HG03354 (cell line): ENCODE measurements at regions not wholly inside any gene's neighbourhood (a gene's known extent, or its start where the extent isn't known, plus 50 kb on each side); places are given as distances from the start of the nearest gene placed in this dataset.
"Not testable (repeated sequence)": the region's sequence is repeated elsewhere in the genome, so short reads cannot be mapped to it uniquely, and the experiment has no call there.

Source experiments
- ATAC-seq: cut with Tn5 transposase; IDR thresholded peaks from one replicate; pipeline ENCODE4 v1.9.1; 2021; ENCODE audit warnings: mild to moderate bottlenecking; ENCODE audit not compliant: unreplicated experiment, poor library complexity, severe bottlenecking

DNA sequence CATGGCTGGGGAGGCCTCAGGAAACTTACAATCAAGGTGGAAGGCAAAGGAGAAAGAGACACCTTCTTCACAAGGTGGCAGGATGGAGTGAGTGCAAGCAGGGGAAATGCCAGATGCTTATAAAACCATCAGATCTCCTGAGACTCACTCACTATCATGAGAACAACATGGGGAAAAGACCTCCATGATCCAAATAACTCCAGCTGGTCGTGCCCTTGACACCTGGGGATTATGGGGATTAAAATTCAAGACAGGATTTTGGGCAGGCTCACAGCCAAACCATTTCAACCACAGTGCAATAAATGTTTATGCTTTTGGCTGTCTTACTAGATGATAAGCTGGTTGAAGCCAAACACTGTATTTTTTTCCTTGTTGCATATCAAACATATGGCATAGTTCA lies 1112.4 kb downstream of the STIM2 start:
- no peak for ATAC-seq

DNA sequence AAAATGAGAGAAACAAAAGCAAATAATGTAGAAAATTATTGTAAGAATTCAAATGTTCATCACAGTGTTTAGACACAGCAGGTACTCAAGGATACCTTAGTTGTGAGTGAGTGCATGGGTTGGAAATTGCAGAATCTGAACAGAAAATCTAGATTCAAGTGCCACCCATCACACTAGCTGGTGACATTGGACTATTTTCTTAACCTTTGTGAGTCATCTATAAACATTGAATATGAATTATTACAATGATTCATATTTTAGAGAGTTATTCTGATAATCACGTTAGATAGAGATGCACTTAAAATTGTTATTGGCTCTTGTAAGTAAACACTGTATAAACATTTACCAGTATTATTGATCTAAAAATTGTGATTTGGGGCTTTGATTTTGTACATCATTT lies 1113.1 kb downstream of the STIM2 start:
- ATAC-seq, result no peak

DNA sequence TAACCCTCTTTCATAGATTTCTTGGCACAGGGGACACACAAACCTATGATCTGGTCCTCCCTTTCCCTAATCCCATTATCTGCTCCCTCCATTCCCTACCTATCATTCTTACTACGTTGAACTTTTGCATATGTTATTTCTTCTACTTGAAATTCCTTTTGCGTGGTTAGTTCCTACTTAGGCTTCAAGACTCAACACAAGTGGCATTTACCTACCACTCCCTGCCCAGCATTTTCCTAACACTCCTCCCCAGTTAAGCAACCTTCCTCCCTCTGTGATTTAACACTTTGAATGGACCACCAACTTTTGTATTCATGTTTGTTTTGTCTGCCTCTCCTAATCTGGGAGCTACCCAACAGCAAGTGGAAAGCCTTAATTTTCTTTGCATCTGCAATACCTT lies 1113.7 kb downstream of the STIM2 start:
- ATAC-seq, result no peak

DNA sequence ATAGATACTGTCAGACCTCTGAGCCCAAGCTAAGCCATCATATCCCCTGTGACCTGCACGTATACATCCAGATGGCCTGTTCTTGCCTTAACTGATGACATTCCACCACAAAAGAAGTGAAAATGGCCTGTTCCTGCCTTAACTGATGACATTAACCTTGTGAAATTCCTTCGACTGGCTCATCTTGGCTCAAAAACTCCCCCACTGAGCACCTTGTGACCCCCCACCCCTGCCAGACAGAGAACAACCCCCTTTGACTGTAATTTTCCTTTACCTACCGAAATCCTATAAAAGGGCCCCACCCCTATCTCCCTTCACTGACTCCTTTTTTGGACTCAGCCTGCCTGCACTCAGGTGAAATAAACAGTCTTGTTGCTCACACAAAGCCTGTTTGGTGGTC lies 1114.2 kb downstream of the STIM2 start:
- ATAC-seq, result not testable (repeated sequence)

DNA sequence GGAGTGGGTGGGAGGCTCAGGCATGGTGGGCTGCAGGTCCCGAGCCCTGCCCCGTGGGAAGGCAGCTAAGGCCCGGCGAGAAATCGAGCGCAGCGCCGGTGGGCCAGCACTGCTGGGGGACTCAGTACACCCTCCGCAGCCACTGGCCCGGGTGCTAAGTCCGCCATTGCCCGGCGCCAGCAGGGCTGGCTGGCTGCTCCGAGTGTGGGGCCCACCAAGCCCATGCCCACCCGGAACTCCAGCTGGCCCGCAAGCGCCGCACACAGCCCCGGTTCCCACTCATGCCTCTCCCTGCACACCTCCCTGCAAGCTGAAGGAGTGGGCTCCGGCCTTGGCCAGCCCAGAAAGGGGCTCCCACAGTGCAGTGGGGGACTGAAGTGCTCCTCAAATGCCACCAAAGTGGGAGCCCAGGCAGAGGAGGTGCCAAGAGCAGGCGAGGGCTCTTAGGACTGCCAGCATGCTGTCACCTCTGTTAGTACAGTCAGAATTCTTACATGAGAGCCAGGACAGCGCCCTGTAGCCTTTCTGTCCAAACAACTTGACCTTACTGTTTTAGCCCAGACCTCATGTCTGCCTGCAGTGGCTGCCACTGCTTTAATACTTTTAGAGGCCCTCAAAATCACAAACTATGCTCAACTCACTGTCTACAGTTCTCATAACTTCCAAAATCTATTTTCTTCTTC lies 1117.9 kb downstream of the STIM2 start:
- not testable (repeated sequence) for ATAC-seq

DNA sequence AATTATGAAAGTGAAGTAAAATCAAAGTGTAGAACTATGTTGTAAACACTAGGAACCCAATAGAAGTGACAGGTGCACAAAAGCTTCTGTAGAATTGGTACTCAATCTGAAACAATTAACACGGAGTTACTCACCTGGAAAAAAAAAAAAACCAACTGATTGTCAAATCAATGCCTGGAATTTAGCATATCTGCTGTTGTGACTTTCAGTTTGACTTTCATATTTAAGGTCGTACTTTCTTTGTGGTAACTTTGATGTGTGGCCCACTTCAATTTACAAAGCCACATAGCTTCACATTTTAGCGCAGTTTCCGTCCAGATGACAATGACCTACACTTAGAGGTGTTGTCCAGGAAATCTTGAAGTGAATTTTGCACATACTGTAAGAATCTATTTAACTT lies 1124.9 kb downstream of the STIM2 start:
- ATAC-seq, result no peak

DNA sequence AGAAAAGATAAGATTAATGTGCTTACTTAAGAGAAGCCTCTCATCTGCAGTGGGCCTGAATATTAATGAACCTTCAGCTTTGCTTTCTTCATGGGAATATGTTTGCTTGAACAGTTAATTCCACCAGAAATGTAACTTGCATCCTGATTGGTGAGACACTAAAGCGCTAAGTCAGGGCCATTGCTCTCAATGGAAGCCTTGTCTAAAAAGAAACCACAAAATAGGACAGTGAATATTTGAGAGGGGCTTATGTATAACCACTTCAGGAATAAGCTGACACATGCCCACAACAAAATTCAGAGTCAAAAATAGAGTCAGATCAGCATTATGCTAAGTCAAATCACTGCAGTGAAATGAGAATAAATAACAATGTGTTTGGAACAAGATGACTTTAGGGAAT lies 1125.8 kb downstream of the STIM2 start:
- ATAC-seq, result no peak

DNA sequence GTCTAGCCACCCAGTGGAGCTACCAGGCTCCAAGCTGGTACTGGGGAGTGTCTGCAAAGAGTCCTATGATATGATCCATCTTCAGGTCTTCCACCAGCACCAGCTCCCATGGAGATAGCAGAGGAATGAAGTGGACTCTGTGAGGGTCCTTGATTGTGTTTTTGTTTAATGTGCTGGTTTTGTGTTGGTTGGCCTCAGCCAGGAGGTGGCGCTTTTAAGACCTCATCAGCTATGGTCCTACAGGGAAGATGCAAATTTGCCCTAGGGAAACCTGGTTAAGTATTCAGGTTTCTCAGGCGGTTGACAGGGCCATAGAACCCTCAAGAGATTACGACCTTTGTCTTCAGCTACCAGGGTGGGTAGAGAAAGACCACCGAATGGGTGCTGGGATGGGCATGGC lies 1141.1 kb downstream of the STIM2 start:
- no peak for ATAC-seq

DNA sequence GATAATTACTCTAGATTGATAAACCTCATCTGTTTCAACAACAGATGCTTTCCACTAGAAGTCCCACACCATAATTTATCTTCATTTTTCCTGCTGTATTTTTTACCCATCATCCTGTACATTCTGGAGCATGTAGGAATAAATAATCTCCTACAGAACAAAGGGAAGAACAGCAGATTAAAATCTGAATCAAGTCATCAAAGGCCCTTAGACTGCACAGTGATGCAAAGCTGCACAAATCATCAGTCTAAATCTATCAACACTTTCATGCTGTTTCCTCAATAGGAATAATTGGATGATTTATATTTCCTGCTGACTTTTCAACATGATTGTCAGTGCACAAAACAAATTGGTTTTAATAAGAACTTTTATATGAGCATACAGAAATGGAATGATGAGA lies 1143.9 kb downstream of the STIM2 start:
- no peak for ATAC-seq

DNA sequence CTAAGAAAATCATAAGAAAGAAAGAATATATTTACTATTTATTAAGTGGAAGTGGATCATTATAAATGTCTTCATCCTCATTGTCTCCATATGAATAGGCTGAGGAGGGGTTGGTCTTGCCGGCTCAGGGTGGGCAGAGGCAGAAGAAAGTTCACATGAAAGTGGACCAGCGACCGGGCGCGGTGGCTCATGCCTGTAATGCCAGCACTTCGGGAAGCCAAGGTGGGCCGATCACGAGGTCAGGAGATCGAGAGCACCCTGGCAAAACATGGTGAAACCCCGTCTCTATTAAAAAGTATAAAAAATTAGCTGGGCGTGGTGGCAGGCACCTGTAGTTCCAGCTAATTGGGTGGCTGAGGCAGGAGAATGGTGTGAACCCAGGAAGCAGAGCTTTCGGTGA lies 1145.4 kb downstream of the STIM2 start:
- ATAC-seq, result no peak

DNA sequence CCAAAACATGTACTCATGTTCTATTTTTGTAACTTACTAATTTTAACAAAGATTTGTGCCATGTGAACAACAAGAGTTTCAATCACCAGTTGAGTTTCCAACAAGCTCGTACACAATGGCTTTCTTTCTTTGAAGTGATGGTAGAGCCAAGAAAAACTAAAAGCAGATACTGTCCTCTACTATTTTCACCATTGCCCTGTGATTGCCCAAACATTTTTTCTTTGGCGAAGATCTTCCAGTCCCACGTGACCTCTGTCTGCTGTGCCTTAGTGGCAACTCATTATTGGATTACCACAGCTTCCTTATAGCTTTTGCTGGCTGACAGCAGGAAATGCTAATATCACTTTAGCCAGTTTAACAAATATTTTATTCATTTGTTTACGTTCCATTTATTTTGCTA lies 1147.1 kb downstream of the STIM2 start:
- ATAC-seq, result no peak

DNA sequence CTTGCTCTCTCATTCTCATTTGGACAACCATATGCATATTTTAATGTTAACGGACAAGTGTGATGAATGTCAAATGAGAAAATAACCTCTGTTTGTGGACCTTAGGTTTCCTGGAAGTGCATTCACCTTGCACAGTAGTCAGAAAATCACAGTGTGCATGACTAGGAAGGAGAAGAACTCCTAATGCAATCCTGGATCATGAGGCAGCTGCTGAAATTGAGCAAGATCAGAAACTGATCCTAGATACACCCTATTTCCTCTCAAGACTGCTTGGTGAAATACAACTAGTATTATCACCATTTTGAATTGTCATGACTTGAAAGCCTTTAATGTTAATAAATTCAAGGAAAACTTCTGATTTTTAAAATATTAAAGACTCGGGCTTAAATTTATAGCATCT lies 1148.9 kb downstream of the STIM2 start:
- ATAC-seq, result no peak

DNA sequence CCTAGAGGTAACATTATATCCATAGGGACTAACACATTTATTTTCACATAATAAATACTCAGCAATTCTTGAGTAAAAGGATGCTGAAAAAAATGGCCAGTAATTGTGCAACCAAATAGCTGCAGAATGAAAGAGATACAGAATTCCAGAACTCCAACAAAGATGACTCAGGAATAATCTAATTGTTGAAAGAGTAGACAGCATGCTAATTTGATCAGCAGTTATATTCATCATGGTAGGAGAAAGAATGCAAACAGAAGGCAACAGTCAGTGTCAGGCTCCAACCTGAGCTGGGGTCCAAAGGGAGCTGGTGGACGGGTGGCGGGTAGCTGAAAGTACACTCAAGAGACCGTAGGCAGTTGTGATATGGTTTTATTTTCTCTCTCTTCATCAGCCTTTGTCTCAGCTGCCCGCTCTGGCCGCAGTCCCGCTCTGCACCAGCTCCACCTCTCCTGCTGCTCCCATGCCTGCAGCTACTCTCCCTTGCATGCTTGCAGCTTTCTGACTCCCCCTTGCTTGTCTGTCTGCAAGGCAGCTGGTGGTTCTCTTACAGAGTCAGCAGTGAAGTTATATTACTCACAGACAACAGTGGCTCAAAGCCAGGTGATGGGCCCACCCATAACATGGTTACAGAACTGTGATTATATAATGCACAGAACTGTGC lies 1150.1 kb downstream of the STIM2 start:
- no peak for ATAC-seq

DNA sequence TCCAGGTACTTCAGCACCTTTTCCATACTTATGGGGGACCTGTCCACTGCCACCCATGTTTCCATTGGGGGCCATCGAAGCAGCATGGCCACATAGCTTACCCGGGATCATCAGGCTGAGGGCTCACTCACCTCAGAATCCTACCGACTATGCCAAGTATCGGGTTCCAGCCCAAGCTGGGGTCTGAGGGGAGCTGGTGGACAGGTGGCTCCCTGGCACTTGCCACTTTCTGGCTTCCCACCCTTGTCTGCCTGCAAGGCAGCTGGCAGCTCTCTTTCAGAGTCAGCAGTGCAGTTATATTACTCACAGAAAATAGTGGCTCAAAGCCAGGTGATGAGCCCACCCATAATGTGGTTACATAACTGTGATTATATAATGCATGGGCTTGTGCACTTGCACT lies 1153.8 kb downstream of the STIM2 start:
- no peak for ATAC-seq

DNA sequence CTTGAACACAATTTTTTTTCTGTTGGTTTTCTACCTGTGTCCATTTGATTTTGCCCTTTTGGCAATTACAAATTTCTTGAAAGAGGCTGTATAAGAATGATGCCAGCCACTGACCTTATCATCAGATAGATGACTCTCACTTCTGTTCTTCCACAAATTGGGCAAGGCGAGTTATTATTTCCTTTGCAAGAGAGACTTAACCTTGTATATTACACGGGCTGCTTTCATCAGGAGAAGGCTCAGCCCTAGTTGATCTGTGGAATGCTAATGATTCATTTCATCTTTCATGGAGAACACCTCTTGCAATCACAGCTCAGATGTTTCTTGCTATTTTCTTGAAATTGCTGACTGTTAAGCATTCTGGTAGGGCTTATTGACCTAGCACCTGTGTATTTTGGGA lies 1155.4 kb downstream of the STIM2 start:
- no peak for ATAC-seq

DNA sequence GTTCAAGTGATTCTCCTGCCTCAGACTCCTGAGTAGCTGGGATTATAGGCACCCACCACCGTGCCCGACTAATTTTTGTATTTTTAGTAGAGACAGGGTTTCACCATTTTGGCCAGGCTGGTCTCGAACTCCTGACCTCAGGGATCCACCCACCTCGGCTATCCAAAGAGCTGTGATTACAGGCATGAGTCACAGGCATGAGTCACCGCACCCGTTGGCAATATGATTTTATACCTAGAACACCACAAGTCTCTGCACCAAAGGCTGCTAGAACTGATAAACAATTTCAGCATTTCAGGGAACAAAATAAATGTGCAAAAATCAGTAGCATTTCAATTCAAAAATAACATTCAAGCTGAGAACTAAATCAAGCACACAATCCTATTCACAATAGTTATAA lies 1177.6 kb downstream of the STIM2 start:
- not testable (repeated sequence) for ATAC-seq

DNA sequence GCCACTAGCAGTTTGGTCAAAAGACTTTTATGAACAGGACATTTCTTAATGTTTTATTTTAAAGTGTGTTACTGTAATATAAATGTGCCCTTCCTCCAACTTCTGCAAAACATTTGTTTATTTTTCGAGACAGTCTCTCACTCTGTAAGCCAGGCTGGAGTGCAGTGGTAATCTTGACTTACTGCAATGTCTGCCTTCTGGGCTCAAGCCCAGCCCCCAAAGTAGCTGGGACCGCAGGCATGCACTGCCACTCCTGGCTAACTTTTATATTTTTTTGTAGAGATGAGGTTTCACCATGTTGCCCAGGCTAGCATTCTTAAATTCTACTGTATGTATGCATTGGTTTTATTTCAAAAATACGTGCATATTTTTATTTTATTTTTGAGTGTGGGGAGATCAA lies 1201.9 kb downstream of the STIM2 start:
- no peak for ATAC-seq

DNA sequence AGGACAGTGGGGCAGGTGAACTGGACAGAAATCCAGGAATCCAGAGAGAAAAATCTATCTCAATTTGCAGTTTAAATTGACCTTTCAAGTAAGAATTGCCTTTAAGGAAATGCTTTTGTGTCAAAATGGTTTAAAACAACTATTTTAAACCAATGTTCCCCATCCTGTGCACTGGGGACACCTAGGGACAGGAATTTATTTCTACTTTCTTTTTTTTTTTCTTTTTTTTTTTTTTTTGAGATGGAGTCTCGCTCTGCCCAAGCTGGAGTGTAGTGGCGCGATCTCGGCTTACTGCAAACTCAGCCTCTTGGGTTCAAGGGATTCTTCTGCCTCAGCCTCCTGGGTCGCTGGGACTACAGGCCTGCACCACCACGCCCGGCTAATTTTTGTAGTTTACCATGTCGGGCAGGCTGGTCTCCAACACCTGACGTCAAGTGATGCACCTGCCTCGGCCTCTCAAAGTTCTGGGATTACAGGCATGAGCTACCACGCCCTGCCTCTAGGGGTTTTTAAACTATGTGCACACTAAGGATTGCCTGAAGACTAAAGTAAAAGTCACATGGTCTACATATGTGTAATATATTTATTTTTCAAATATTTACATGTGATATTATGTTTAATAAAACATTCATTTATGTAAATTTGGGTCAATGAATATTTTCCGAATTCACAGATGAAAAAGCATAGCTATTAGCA lies 1213.4 kb downstream of the STIM2 start:
- ATAC-seq, result no peak

DNA sequence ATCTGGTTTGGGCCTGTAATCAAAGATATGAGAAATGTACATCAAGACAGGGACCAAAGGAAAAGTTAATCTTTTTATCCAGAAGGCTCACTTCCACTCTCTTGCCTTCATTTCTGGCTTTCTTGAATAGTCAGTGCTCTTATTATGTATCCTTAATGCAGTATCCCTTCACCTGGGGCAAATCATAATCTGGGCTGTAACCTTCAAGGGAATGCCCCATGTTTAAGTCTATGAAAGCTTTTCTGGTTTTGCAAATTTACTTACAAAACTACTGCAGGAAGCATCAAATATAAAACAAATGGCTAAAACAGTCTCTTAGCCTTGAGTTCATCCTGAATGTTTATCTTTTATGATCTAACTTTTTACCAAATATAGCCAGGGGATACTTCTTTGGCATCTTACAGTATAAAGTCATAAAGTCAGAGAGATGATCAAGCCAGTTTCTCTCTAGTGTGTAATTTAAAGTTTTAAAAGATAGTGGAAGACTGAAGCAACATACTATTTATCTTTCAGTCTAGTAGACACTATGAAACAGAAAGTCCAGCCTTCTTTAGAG lies 1214.8 kb downstream of the STIM2 start:
- ATAC-seq, result no peak

DNA sequence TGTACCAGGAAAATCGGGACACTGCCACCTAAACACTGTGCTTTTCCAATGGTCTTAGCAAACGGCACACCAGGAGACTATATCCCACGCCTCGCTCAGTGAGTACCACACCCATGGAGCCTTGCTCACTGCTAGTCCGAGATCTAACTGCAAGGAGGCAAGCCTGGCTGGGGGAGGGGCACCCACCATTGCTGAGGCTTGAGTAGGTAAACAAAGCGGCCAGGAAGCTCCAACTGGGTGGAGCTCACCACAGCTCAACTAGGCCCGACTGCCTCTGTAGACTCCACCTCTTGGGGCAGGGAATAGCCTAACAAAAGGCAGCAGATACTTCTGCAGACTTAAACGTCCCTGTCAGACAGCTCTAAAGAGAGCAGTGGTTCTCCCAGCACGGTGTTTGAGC lies 1216.6 kb downstream of the STIM2 start:
- ATAC-seq, result not testable (repeated sequence)
